HEK293 (cell line): ENCODE measurements at regions not wholly inside any gene's neighbourhood (a gene's known extent, or its start where the extent isn't known, plus 50 kb on each side); places are given as distances from the start of the nearest gene placed in this dataset.

ENCODE experiments used
- CTCF ChIA-PET: fragments of 350-600 bp; formaldehyde crosslinking; extraction: SDS; loops from one replicate; lab custom pipeline; 2021; ENCODE audit warnings: antibody characterized with exemption; lab: Yijun Ruan, JAX
- POLR2A ChIA-PET: fragments of 300-600 bp; formaldehyde crosslinking; extraction: SDS; loops from one replicate; lab custom pipeline; 2020; ENCODE audit warnings: antibody characterized with exemption, inconsistent platforms; lab: Yijun Ruan, JAX
- H3K27ac ChIP-seq: fragments of 200-500 bp; sonication (Bioruptor generic); 2 replicates; pipeline ENCODE4 v1.5.1; 2014; ENCODE audit warnings: low read depth, low read length, control low read depth, inconsistent platforms; ENCODE audit errors: extremely low read depth
- H3K36me3 ChIP-seq, 2 experiments: fragments of 200-500 bp in 1 of 2; sonication (Bioruptor generic) in 1 of 2; 1 replicate in 1 of 2; 2 replicates in 1 of 2; pipeline ENCODE4 v1.5.1; 2014 to 2017; ENCODE audit warnings: inconsistent platforms in 2 of 2, low read length in 2 of 2; ENCODE audit not compliant: control insufficient read depth in 2 of 2, insufficient read depth in 1 of 2
- H3K4me1 ChIP-seq: fragments of 200-500 bp; sonication (Bioruptor generic); 2 replicates; pipeline ENCODE4 v1.5.1; 2014; ENCODE audit warnings: mild to moderate bottlenecking, low read length, inconsistent platforms; ENCODE audit not compliant: control insufficient read depth, insufficient read depth
- H3K4me3 ChIP-seq: 2 replicates; pipeline ENCODE4 v1.5.1; 2011; ENCODE audit warnings: low read depth, mild to moderate bottlenecking, control low read depth, low read length, moderate library complexity
- H3K9me3 ChIP-seq: fragments of 200-500 bp; sonication (Bioruptor generic); 2 replicates; pipeline ENCODE4 v1.5.1; 2014; ENCODE audit warnings: low read depth, low read length, inconsistent platforms; ENCODE audit not compliant: control insufficient read depth, insufficient read depth
- GLIS2 ChIP-seq: fragments of 450-650 bp; formaldehyde crosslinking; IDR thresholded peaks from 2 replicates; pipeline ENCODE4 v1.5.1; 2016; ENCODE audit warnings: missing biosample characterization, missing genetic modification characterization
- KLF10 ChIP-seq: fragments of 450-650 bp; IDR thresholded peaks from 2 replicates; pipeline ENCODE4 v1.5.1; 2018; ENCODE audit warnings: missing biosample characterization, mild to moderate bottlenecking, missing genetic modification characterization
- KLF7 ChIP-seq: fragments of 450-650 bp; formaldehyde crosslinking; IDR thresholded peaks from 2 replicates; pipeline ENCODE4 v1.5.1; 2016; ENCODE audit warnings: missing biosample characterization, missing genetic modification characterization, borderline replicate concordance
- MZF1 ChIP-seq: fragments of 450-650 bp; formaldehyde crosslinking; IDR thresholded peaks from 2 replicates; pipeline ENCODE4 v1.5.1; 2017; ENCODE audit warnings: missing biosample characterization, missing genetic modification characterization, borderline replicate concordance
- PRDM6 ChIP-seq: fragments of 450-650 bp; formaldehyde crosslinking; IDR thresholded peaks from 2 replicates; pipeline ENCODE4 v1.5.1; 2017; ENCODE audit warnings: missing biosample characterization, missing genetic modification characterization
- TCF7L2 ChIP-seq: IDR thresholded peaks from 2 replicates; pipeline ENCODE4 v1.6.1; 2011; ENCODE audit warnings: low read depth, mild to moderate bottlenecking, inconsistent platforms, low read length, moderate library complexity, borderline replicate concordance
- ZFP37 ChIP-seq: fragments of 450-650 bp; formaldehyde crosslinking; IDR thresholded peaks from 2 replicates; pipeline ENCODE4 v1.5.1; 2016; ENCODE audit warnings: missing biosample characterization, missing genetic modification characterization
- ZNF10 ChIP-seq: fragments of 450-650 bp; formaldehyde crosslinking; IDR thresholded peaks from 2 replicates; pipeline ENCODE4 v1.5.1; 2017; ENCODE audit warnings: missing biosample characterization, missing genetic modification characterization
- ZNF146 ChIP-seq: fragments of 450-650 bp; formaldehyde crosslinking; IDR thresholded peaks from 2 replicates; pipeline ENCODE4 v1.5.1; 2016; ENCODE audit warnings: missing biosample characterization, missing genetic modification characterization
- ZNF302 ChIP-seq: fragments of 450-650 bp; formaldehyde crosslinking; IDR thresholded peaks from 2 replicates; pipeline ENCODE4 v1.5.1; 2016; ENCODE audit warnings: missing biosample characterization, missing genetic modification characterization, low read depth
- ZNF350 ChIP-seq: fragments of 450-650 bp; formaldehyde crosslinking; IDR thresholded peaks from 2 replicates; pipeline ENCODE4 v1.5.0; 2017; ENCODE audit warnings: missing biosample characterization, mild to moderate bottlenecking, missing genetic modification characterization
- ZNF354C ChIP-seq: fragments of 450-650 bp; formaldehyde crosslinking; IDR thresholded peaks from 2 replicates; pipeline ENCODE4 v1.5.1; 2016; ENCODE audit warnings: missing biosample characterization, missing genetic modification characterization, low read depth, borderline replicate concordance
- ZNF549 ChIP-seq: fragments of 450-650 bp; IDR thresholded peaks from 2 replicates; pipeline ENCODE4 v1.5.1; 2018; ENCODE audit warnings: missing biosample characterization, missing genetic modification characterization, mild to moderate bottlenecking, inconsistent platforms, moderate library complexity
- ZNF560 ChIP-seq: fragments of 450-650 bp; formaldehyde crosslinking; IDR thresholded peaks from 2 replicates; pipeline ENCODE4 v1.5.1; 2017; ENCODE audit warnings: missing biosample characterization, missing genetic modification characterization, borderline replicate concordance
- ZNF561 ChIP-seq: fragments of 450-650 bp; IDR thresholded peaks from 2 replicates; pipeline ENCODE4 v1.5.1; 2018; ENCODE audit warnings: missing biosample characterization, missing genetic modification characterization, borderline replicate concordance
- ZNF571 ChIP-seq: fragments of 450-650 bp; formaldehyde crosslinking; IDR thresholded peaks from 2 replicates; pipeline ENCODE4 v1.5.0; 2017; ENCODE audit warnings: missing biosample characterization, missing genetic modification characterization
- ZNF624 ChIP-seq: fragments of 450-650 bp; formaldehyde crosslinking; IDR thresholded peaks from 2 replicates; pipeline ENCODE4 v1.5.1; 2017; ENCODE audit warnings: missing biosample characterization, missing genetic modification characterization
- ZNF747 ChIP-seq: fragments of 450-650 bp; formaldehyde crosslinking; IDR thresholded peaks from 2 replicates; pipeline ENCODE4 v1.5.1; 2016; ENCODE audit warnings: missing biosample characterization, missing genetic modification characterization
- ZNF830 ChIP-seq: fragments of 450-650 bp; IDR thresholded peaks from 2 replicates; pipeline ENCODE4 v1.5.0; 2018; ENCODE audit warnings: missing biosample characterization, missing genetic modification characterization, low read depth, mild to moderate bottlenecking, moderate library complexity
- TF ChIP-seq, protein P1 (sequence below): fragments of 450-650 bp; formaldehyde crosslinking; IDR thresholded peaks from 2 replicates; pipeline ENCODE4 v1.5.1; 2016; ENCODE audit warnings: missing biosample characterization, missing genetic modification characterization

DNA sequence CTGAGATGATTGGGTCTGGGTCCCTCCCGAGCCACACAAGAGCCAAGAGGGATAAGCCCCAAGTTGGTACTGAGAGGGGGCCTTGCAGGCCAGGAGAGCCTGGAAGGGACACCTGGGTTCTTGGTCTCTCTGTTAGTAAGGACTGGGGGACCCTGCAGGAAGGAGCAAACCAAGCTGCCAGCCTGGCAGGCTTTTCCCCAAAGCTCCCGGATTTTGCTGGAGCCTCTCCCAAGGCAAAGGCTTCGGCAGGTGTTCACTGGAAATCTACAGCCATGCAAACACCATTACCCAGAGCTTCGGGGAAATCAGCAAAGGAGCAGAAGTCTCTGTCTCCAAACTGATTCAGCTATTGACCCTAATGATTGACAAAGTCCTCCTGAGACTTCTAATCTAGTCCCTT, 527.9 kb downstream of the BUD13 start:
- Histone ChIP-seq H3K27ac (no peak overlapping the region), H3K4me1 (no peaks in the 10 kb centered on the region), H3K36me3 (no peaks in the 10 kb centered on the region), H3K9me3 (no peaks in the 10 kb centered on the region), H3K4me3 (no peak overlapping the region)
- CTCF ChIA-PET, result no interaction called here
- POLR2A ChIA-PET, result no interaction called here
- no peak for TF ChIP-seq ZNF146
- no peak for TF ChIP-seq ZNF571 (tag by site-specific recombination)
- TF ChIP-seq ZNF560 (tag by site-specific recombination), result no peak
- TF ChIP-seq ZNF830 (tag by site-specific recombination), result no peak
- TF ChIP-seq MZF1 (tag by site-specific recombination), result no peak
- no peak for TF ChIP-seq ZNF302 (tag by site-specific recombination)
- TF ChIP-seq, protein P1, sequence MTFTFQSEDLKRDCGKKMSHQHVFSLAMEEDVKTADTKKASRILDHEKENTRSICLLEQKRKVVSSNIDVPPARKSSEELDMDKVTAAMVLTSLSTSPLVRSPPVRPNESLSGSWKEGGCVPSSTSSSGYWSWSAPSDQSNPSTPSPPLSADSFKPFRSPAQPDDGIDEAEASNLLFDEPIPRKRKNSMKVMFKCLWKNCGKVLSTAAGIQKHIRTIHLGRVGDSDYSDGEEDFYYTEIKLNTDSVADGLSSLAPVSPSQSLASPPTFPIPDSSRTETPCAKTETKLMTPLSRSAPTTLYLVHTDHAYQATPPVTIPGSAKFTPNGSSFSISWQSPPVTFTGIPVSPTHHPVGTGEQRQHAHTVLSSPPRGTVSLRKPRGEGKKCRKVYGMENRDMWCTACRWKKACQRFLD (tag by site-specific recombination), result no peak
- no peak for TF ChIP-seq KLF7
- no peak for TF ChIP-seq ZNF549 (tag by site-specific recombination)
- TF ChIP-seq, all 188 proteins: peak for 0

DNA sequence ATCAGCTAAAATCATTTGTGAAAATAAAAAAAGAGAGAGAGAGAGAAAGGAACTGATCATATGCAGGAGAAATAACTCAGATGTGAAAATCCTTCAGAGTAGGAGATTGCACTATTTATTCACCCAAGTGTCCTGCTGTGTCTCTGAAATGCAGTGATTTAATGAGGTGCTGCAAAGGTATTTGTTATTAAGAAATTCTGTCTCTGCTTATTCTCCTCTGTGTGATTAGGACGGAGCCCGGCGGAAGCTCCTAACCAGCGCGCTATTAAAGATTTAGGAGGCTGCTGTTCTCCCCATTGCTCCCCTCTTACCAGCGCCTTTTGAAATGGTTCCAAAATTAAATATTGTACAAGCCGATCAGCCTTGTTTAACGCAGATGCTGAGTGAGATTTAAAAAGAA, 528.3 kb downstream of the BUD13 start:
- no peak for TF ChIP-seq ZFP37
- ChIA-PET POLR2A (no interaction called here), CTCF (interaction anchor here (1.0 kb wide), 1 partner anchor 33 kb away, joined by 3 read pairs; no protein-coding TSS in a partner anchor)
- Histone ChIP-seq H3K27ac (no peak overlapping the region), H3K9me3 (no peaks in the 10 kb centered on the region), H3K4me1 (no peaks in the 10 kb centered on the region), H3K4me3 (no peak overlapping the region), H3K36me3 (no peaks in the 10 kb centered on the region)

DNA sequence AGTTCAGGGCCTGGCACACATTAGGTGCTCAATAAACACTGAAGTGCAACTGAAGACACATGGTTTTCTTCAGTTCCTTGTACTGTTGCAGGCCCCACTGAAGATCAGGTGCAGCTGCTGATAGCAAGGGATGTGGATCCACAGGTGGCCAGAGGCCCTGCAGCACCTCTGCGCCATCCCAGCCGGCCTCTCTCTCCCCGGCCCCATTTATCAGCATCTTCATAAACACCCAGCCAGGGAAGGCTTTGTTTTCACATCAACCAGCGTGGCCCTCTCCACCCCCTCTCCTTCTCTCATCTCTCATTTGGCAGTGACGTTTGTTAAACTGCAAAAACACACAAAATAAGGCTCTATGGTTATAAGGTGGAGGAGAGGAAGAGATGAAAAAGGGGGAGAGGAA, 528.8 kb downstream of the BUD13 start:
- no peak for TF ChIP-seq GLIS2
- no peak for TF ChIP-seq ZNF354C (tag by site-specific recombination)
- TF ChIP-seq ZNF10, result no peak
- TF ChIP-seq KLF10 (tag by site-specific recombination), result no peak
- no peak for TF ChIP-seq ZNF624
- no peak for TF ChIP-seq PRDM6 (tag by site-specific recombination)
- TF ChIP-seq ZNF561 (tag by site-specific recombination), result no peak
- TF ChIP-seq ZNF350, result no peak
- TF ChIP-seq ZNF747 (tag by site-specific recombination), result no peak
- TF ChIP-seq TCF7L2, result no peak
- POLR2A ChIA-PET, result no interaction called here
- CTCF ChIA-PET, result interaction anchor here (0.6 to 1.0 kb wide), 3 partner anchors 33 to 1215 kb away, joined by 3 to 7 read pairs (median 3); no protein-coding TSS in a partner anchor
- Histone ChIP-seq H3K9me3 (no peaks in the 10 kb centered on the region), H3K36me3 (no peaks in the 10 kb centered on the region), H3K4me3 (no peak overlapping the region), H3K27ac (no peak overlapping the region), H3K4me1 (no peaks in the 10 kb centered on the region)
